HCT116 (cell line): ENCODE measurements at regions not wholly inside any gene's neighbourhood (a gene's known extent, or its start where the extent isn't known, plus 50 kb on each side); places are given as distances from the start of the nearest gene placed in this dataset.

ENCODE experiments used
- ATAC-seq: fragments of 200-7000 bp; cut with Tn5 transposase; 2 replicates; pipeline ENCODE4 v1.9.1; 2020; ENCODE audit warnings: mild to moderate bottlenecking, moderate library complexity
- BruUV-seq: library from RNA; stranded (reverse); fragments of 400-500 nt; replicated peaks from 2 replicates; lab custom pipeline; 2021; lab: Mats Ljungman, UMichigan
- CTCF ChIA-PET: fragments of 300-600 bp; sonication (Branson Sonifier 250); formaldehyde crosslinking; loops from one replicate; lab custom pipeline; 2021; ENCODE audit warnings: antibody characterized with exemption; lab: Charles Lee
- POLR2A ChIA-PET: fragments of 300-600, 350-600 bp; sonication (Branson Sonifier 250); formaldehyde crosslinking; loops from one replicate; lab custom pipeline; 2021; ENCODE audit warnings: antibody characterized with exemption; lab: Charles Lee
- RAD21 ChIA-PET, 2 experiments: fragments of 300-600 bp; sonication (Branson Sonifier 250); formaldehyde crosslinking; loops; one replicate each; lab custom pipeline; 2023; ENCODE audit warnings: low total read pairs in 2 of 2; ENCODE audit not compliant: uncharacterized antibody in 2 of 2, unreplicated experiment in 2 of 2, low non-redundant PET in 1 of 2; lab: Charles Lee
- DNase-seq: peaks from one replicate; pipeline ENCODE4 v3.0.0-alpha.2; 2010; ENCODE audit warnings: low read depth, low spot score
- H2AFZ ChIP-seq: fragments of 200-600 bp; shearing (Covaris generic), sonication (generic); 2 replicates; pipeline ENCODE4 v1.6.1; 2017; ENCODE audit warnings: low read depth, mixed run types, mixed read lengths, antibody characterized with exemption, low read length; ENCODE audit not compliant: poor library complexity, severe bottlenecking
- H3K27ac ChIP-seq: 2 replicates; pipeline ENCODE4 v1.5.1; 2012; ENCODE audit warnings: low read depth, low read length
- H3K27me3 ChIP-seq: fragments of 200-600 bp; sonication (generic); 2 replicates; pipeline ENCODE4 v1.6.1; 2016; ENCODE audit warnings: mixed run types, low read length, mixed read lengths; ENCODE audit not compliant: insufficient read depth
- H3K36me3 ChIP-seq, 2 experiments: fragments of 200-500 bp in 1 of 2; fragments of 200-600 bp in 1 of 2; sonication (Bioruptor generic) in 1 of 2; sonication (generic) in 1 of 2; 2 replicates each; pipeline versions ENCODE4 v1.5.1 to v1.6.1; 2014 to 2016; ENCODE audit warnings: low read length in 2 of 2, inconsistent platforms in 1 of 2, mixed read lengths in 1 of 2, mixed run types in 1 of 2; ENCODE audit not compliant: insufficient read depth in 2 of 2, control insufficient read depth in 1 of 2
- H3K4me1 ChIP-seq, 2 experiments: fragments of 200-600 bp in 1 of 2; sonication (generic) in 1 of 2; 2 replicates each; pipeline versions ENCODE4 v1.5.1 to v1.6.1; 2012 to 2017; ENCODE audit warnings: low read length in 2 of 2, inconsistent platforms in 1 of 2, mild to moderate bottlenecking in 1 of 2, mixed read lengths in 1 of 2, mixed run types in 1 of 2, moderate library complexity in 1 of 2; ENCODE audit not compliant: insufficient read depth in 2 of 2, control insufficient read depth in 1 of 2
- H3K4me2 ChIP-seq: fragments of 200-600 bp; sonication (generic); 2 replicates; pipeline ENCODE4 v1.6.1; 2017; ENCODE audit warnings: mixed run types, low read length, mixed read lengths
- H3K4me3 ChIP-seq, 2 experiments: fragments of 200-600 bp in 1 of 2; sonication (generic) in 1 of 2; replicated peaks in 1 of 2; 2 replicates each; pipeline ENCODE4 v1.5.1; 2011 to 2016; ENCODE audit warnings: low read length in 2 of 2, control low read depth in 1 of 2, low read depth in 1 of 2, mild to moderate bottlenecking in 1 of 2, mixed read lengths in 1 of 2, mixed run types in 1 of 2
- H3K79me2 ChIP-seq: fragments of 200-600 bp; sonication (generic); 2 replicates; pipeline ENCODE4 v1.6.1; 2017; ENCODE audit warnings: mild to moderate bottlenecking, mixed run types, low read length, moderate library complexity, mixed read lengths; ENCODE audit not compliant: insufficient read depth
- H3K9ac ChIP-seq: fragments of 200-600 bp; sonication (generic); 2 replicates; pipeline ENCODE4 v1.6.1; 2016; ENCODE audit warnings: low read length, mixed read lengths
- H3K9me2 ChIP-seq: fragments of 200-600 bp; sonication (generic), shearing (Covaris generic); 2 replicates; pipeline ENCODE4 v1.6.1; 2017; ENCODE audit warnings: mixed run types, mild to moderate bottlenecking, moderate library complexity; ENCODE audit not compliant: insufficient read depth
- H3K9me3 ChIP-seq, 2 experiments: fragments of 200-500 bp in 1 of 2; fragments of 200-600 bp in 1 of 2; sonication (Bioruptor generic) in 1 of 2; sonication (generic) in 1 of 2; 2 replicates each; pipeline ENCODE4 v1.6.1; 2014 to 2017; ENCODE audit warnings: low read length in 2 of 2, mixed read lengths in 2 of 2, inconsistent platforms in 1 of 2, low read depth in 1 of 2, mild to moderate bottlenecking in 1 of 2, mixed run types in 1 of 2, moderate library complexity in 1 of 2; ENCODE audit not compliant: control insufficient read depth in 1 of 2, insufficient read depth in 1 of 2
- H4K20me1 ChIP-seq: fragments of 200-600 bp; sonication (generic), shearing (Covaris generic); 2 replicates; pipeline ENCODE4 v1.6.1; 2017; ENCODE audit warnings: mixed run types, mild to moderate bottlenecking, moderate library complexity; ENCODE audit not compliant: insufficient read depth
- CBX3 ChIP-seq: IDR thresholded peaks from 2 replicates; pipeline ENCODE4 v1.6.1; 2012; ENCODE audit warnings: low read depth
- CEBPB ChIP-seq: IDR thresholded peaks from 2 replicates; pipeline ENCODE4 v1.6.1; 2012; ENCODE audit warnings: low read depth
- FOSL1 ChIP-seq: IDR thresholded peaks from 2 replicates; pipeline ENCODE4 v1.6.1; 2012; ENCODE audit warnings: low read depth
- JUND ChIP-seq: IDR thresholded peaks from 2 replicates; pipeline ENCODE4 v1.6.1; 2012
- POLR2A ChIP-seq: IDR thresholded peaks from 2 replicates; pipeline ENCODE4 v1.7.0; 2011; ENCODE audit warnings: borderline replicate concordance; ENCODE audit not compliant: insufficient read depth, insufficient read length; ENCODE audit errors: extremely low read depth
- POLR2AphosphoS5 ChIP-seq: IDR thresholded peaks from 2 replicates; pipeline ENCODE4 v1.6.1; 2011; ENCODE audit warnings: mild to moderate bottlenecking, low read depth, low read length, moderate library complexity
- RAD21 ChIP-seq: IDR thresholded peaks from 2 replicates; pipeline ENCODE4 v1.6.1; 2012; ENCODE audit warnings: low read depth, mild to moderate bottlenecking
- SRF ChIP-seq: IDR thresholded peaks from 2 replicates; pipeline ENCODE4 v1.6.1; 2012; ENCODE audit warnings: low read depth
- TCF7L2 ChIP-seq: IDR thresholded peaks from 2 replicates; pipeline ENCODE4 v1.7.0; 2011; ENCODE audit warnings: borderline replicate concordance, inconsistent platforms; ENCODE audit not compliant: insufficient read depth, insufficient read length; ENCODE audit errors: extremely low read depth
- YY1 ChIP-seq: IDR thresholded peaks from 2 replicates; pipeline ENCODE4 v1.6.1; 2011; ENCODE audit warnings: low read length, low read depth, moderate library complexity, mild to moderate bottlenecking; ENCODE audit not compliant: insufficient replicate concordance; ENCODE audit errors: extremely low read depth
- ZNF274 ChIP-seq: fragments of 200-500 bp; sonication (Bioruptor generic); IDR thresholded peaks from 2 replicates; pipeline ENCODE4 v1.6.1; 2014; ENCODE audit warnings: mild to moderate bottlenecking, low read depth, low read length, inconsistent platforms
- intact Hi-C: fragments of 100-400 bp; cut with micrococcal nuclease; formaldehyde crosslinking; loops from 2 replicates; pipeline ENCODE4 v1.10.0; 2022
- TF ChIP-seq, protein P1 (sequence below): IDR thresholded peaks from 2 replicates; pipeline ENCODE4 v1.6.1; 2011; ENCODE audit warnings: mild to moderate bottlenecking, low read length, moderate library complexity; ENCODE audit not compliant: insufficient replicate concordance; ENCODE audit errors: extremely low read depth

DNA sequence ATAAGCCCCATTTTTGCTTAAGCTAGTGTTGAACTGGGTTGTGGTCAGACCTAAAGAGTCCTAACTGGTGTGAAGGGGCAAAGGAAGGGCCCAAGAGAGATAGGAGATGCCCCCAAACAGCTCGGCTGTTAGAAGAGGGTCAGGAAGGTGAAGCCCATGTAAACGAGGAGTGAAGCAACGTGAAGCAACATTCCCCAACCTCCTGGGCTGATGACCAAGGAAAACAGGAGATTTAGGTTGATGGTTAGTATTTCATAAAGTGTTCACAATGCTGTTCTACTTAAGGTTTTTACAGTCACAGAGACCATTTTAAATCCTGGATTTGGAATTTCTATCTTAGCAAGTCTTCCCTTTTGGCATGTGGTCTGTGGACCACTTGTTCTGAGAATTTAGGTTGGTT is 144.0 kb upstream of the SERPINE2 start:
- RAD21 ChIA-PET, result no interaction called here
- POLR2A ChIA-PET, result no interaction called here
- H3K4me3 ChIP-seq, result no peak overlapping the region
- ATAC-seq (no peak), DNase-seq (no peak)
- H3K79me2 ChIP-seq, result no peaks in the 10 kb centered on the region
- CTCF ChIA-PET, result no interaction called here
- TF ChIP-seq CBX3 (no peak), CEBPB (no peak), YY1 (no peak), FOSL1 (no peak), RAD21 (no peak), POLR2AphosphoS5 (no peak), ZNF274 (no peak), TCF7L2 (no peak), SRF (no peak), JUND (no peak), POLR2A (no peak)
- TF ChIP-seq, protein P1, sequence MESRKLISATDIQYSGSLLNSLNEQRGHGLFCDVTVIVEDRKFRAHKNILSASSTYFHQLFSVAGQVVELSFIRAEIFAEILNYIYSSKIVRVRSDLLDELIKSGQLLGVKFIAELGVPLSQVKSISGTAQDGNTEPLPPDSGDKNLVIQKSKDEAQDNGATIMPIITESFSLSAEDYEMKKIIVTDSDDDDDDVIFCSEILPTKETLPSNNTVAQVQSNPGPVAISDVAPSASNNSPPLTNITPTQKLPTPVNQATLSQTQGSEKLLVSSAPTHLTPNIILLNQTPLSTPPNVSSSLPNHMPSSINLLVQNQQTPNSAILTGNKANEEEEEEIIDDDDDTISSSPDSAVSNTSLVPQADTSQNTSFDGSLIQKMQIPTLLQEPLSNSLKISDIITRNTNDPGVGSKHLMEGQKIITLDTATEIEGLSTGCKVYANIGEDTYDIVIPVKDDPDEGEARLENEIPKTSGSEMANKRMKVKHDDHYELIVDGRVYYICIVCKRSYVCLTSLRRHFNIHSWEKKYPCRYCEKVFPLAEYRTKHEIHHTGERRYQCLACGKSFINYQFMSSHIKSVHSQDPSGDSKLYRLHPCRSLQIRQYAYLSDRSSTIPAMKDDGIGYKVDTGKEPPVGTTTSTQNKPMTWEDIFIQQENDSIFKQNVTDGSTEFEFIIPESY, result no peak
- TF ChIP-seq, all 23 proteins: peak for 0
- Histone ChIP-seq H3K27ac (no peak overlapping the region), H3K9me2 (no peaks in the 10 kb centered on the region), H3K36me3 (no peaks in the 10 kb centered on the region), H2AFZ (no peak overlapping the region), H4K20me1 (no peaks in the 10 kb centered on the region), H3K9me3 (no peaks in the 10 kb centered on the region), H3K27me3 (no peaks in the 10 kb centered on the region), H3K4me2 (no peak overlapping the region), H3K9ac (no peak overlapping the region), H3K4me1 (no peaks in the 10 kb centered on the region; a peak in 1 of 4 replicates)
- BruUV-seq, result no TSS peak
- intact Hi-C loops, result no loop called here
